SK-N-SH treated with all-trans-retinoic acid at 6 μM for 48 hours (cell line): ENCODE measurements at regions not wholly inside any gene's neighbourhood (a gene's known extent, or its start where the extent isn't known, plus 50 kb on each side); places are given as distances from the start of the nearest gene placed in this dataset.

ENCODE experiments used
- OSR1 ChIP-seq: fragments of 250-450 bp; sonication (Bioruptor Pico); IDR thresholded peaks from 2 replicates; pipeline ENCODE4 v1.8.0; 2022; ENCODE audit warnings: moderate library complexity, mild to moderate bottlenecking, inconsistent platforms
- PATZ1 ChIP-seq: fragments of 250-450 bp; sonication (Bioruptor Pico); IDR thresholded peaks from 2 replicates; pipeline ENCODE4 v1.8.0; 2020; ENCODE audit warnings: mild to moderate bottlenecking, moderate library complexity, borderline replicate concordance
- POU6F1 ChIP-seq: fragments of 250-450 bp; sonication (Bioruptor Pico); IDR thresholded peaks from 2 replicates; pipeline ENCODE4 v1.8.0; 2021; ENCODE audit warnings: low read depth, mild to moderate bottlenecking, moderate library complexity, borderline replicate concordance
- PPARA ChIP-seq: fragments of 250-450 bp; sonication (Bioruptor Pico); IDR thresholded peaks from 2 replicates; pipeline ENCODE4 v1.5.0; 2020; ENCODE audit warnings: mild to moderate bottlenecking, borderline replicate concordance
- ZNF8 ChIP-seq: fragments of 450-650 bp; formaldehyde crosslinking; IDR thresholded peaks from 2 replicates; pipeline ENCODE4 v1.5.0; 2020; ENCODE audit warnings: mild to moderate bottlenecking, moderate library complexity
- TF ChIP-seq, protein P1 (sequence below): fragments of 250-450 bp; sonication (Bioruptor Pico); IDR thresholded peaks from 2 replicates; pipeline ENCODE4 v1.5.0; 2020; ENCODE audit warnings: mild to moderate bottlenecking, moderate library complexity

DNA sequence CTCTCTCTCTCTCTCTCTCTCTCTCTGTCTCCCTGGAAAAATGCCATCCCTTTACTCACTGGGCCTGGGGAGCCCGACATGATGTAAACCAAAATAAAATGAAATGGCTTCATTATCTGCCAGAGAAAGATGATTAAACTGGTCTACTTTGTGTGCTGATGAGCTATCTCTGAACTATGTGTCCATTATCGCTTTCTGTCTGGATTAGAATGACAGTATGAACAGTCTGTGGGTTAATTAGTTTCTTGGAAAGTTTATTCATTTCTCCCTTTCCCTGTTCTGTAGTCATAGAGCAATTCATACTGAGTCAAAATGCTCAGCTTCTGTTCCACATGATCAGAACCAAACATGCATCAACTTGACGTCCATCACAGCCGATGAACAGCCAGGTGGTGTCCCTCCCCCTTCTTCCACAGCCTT, 72.4 kb upstream of the KCND3 start:
- TF ChIP-seq ZNF8 (CRISPR knock-in tag): no peak
- TF ChIP-seq OSR1: no peak
- no peak for TF ChIP-seq PATZ1 (CRISPR knock-in tag)
- TF ChIP-seq, protein P1, sequence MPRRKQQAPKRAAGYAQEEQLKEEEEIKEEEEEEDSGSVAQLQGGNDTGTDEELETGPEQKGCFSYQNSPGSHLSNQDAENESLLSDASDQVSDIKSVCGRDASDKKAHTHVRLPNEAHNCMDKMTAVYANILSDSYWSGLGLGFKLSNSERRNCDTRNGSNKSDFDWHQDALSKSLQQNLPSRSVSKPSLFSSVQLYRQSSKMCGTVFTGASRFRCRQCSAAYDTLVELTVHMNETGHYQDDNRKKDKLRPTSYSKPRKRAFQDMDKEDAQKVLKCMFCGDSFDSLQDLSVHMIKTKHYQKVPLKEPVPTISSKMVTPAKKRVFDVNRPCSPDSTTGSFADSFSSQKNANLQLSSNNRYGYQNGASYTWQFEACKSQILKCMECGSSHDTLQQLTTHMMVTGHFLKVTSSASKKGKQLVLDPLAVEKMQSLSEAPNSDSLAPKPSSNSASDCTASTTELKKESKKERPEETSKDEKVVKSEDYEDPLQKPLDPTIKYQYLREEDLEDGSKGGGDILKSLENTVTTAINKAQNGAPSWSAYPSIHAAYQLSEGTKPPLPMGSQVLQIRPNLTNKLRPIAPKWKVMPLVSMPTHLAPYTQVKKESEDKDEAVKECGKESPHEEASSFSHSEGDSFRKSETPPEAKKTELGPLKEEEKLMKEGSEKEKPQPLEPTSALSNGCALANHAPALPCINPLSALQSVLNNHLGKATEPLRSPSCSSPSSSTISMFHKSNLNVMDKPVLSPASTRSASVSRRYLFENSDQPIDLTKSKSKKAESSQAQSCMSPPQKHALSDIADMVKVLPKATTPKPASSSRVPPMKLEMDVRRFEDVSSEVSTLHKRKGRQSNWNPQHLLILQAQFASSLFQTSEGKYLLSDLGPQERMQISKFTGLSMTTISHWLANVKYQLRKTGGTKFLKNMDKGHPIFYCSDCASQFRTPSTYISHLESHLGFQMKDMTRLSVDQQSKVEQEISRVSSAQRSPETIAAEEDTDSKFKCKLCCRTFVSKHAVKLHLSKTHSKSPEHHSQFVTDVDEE (CRISPR knock-in tag): no peak
- no peak for TF ChIP-seq POU6F1
- no peak for TF ChIP-seq PPARA
